SK-N-SH (cell line): ENCODE measurements at regions not wholly inside any gene's neighbourhood (a gene's known extent, or its start where the extent isn't known, plus 50 kb on each side); places are given as distances from the start of the nearest gene placed in this dataset.
A peak's percentile ranks its signal among the peaks of the same experiment; 100 is the strongest.

Experiments
- CTCF ChIA-PET: fragments of 300-600, 350-600 bp; formaldehyde crosslinking; extraction: SDS; loops from one replicate; lab custom pipeline; 2021; lab: Yijun Ruan, JAX
- POLR2A ChIA-PET: fragments of 350-600 bp; sonication (Branson Sonifier 250); formaldehyde crosslinking; extraction: SDS; loops from one replicate; lab custom pipeline; 2020; ENCODE audit warnings: antibody characterized with exemption, inconsistent platforms; lab: Yijun Ruan, JAX
- DNase-seq: peaks from one replicate; pipeline ENCODE4 v3.0.0; 2012
- H2AFZ ChIP-seq: fragments of 200-600 bp; sonication (generic); 2 replicates; pipeline ENCODE4 v1.8.1; 2016; ENCODE audit warnings: antibody characterized with exemption, mild to moderate bottlenecking, low read depth
- H3F3A ChIP-seq: fragments of 200-600 bp; sonication (generic); replicated peaks from 2 replicates; pipeline ENCODE3; 2016; ENCODE audit warnings: antibody characterized with exemption, mild to moderate bottlenecking; ENCODE audit not compliant: insufficient read depth
- H3K27ac ChIP-seq, 2 experiments: fragments of 200-500 bp in 1 of 2; fragments of 200-600 bp in 1 of 2; sonication (Bioruptor generic) in 1 of 2; sonication (generic), shearing (Covaris generic) in 1 of 2; 2 replicates each; pipeline versions ENCODE4 v1.5.1 to v1.6.1; 2014 to 2016; ENCODE audit warnings: low read depth in 2 of 2, inconsistent platforms in 1 of 2, low read length in 1 of 2, mild to moderate bottlenecking in 1 of 2, mixed read lengths in 1 of 2
- H3K27me3 ChIP-seq: fragments of 200-600 bp; sonication (generic), shearing (Covaris generic); 2 replicates; pipeline ENCODE4 v1.6.1; 2016; ENCODE audit warnings: mixed run types; ENCODE audit not compliant: insufficient read depth
- H3K36me3 ChIP-seq, 2 experiments: fragments of 200-500 bp in 1 of 2; fragments of 200-600 bp in 1 of 2; sonication (Bioruptor generic) in 1 of 2; sonication (generic) in 1 of 2; replicated peaks in 1 of 2; 2 replicates each; pipeline versions ENCODE3 to v1.5.1; 2014 to 2016; ENCODE audit warnings: low read length in 1 of 2, mild to moderate bottlenecking in 1 of 2; ENCODE audit not compliant: insufficient read depth in 2 of 2, control insufficient read depth in 1 of 2
- H3K4me1 ChIP-seq, 2 experiments: fragments of 200-500 bp in 1 of 2; fragments of 200-600 bp in 1 of 2; sonication (Bioruptor generic) in 1 of 2; sonication (generic), shearing (Covaris generic) in 1 of 2; 2 replicates each; pipeline versions ENCODE4 v1.5.1 to v1.6.1; 2014 to 2016; ENCODE audit warnings: low read depth in 1 of 2, low read length in 1 of 2, mixed run types in 1 of 2; ENCODE audit not compliant: insufficient read depth in 2 of 2, control insufficient read depth in 1 of 2
- H3K4me2 ChIP-seq: fragments of 200-600 bp; sonication (generic), shearing (Covaris generic); 2 replicates; pipeline ENCODE4 v1.6.1; 2017; ENCODE audit warnings: mixed run types
- H3K4me3 ChIP-seq, 2 experiments: fragments of 200-500 bp in 1 of 2; fragments of 200-600 bp in 1 of 2; sonication (Bioruptor generic) in 1 of 2; sonication (generic), shearing (Covaris generic) in 1 of 2; 2 replicates each; pipeline versions ENCODE4 v1.5.1 to v1.8.1; 2014 to 2016; ENCODE audit warnings: low read depth in 2 of 2, inconsistent platforms in 1 of 2, low read length in 1 of 2, mild to moderate bottlenecking in 1 of 2, mixed read lengths in 1 of 2, moderate library complexity in 1 of 2
- H3K79me2 ChIP-seq: fragments of 200-600 bp; sonication (generic); 2 replicates; pipeline ENCODE4 v1.8.1; 2017; ENCODE audit warnings: mild to moderate bottlenecking; ENCODE audit not compliant: insufficient read depth
- H3K9ac ChIP-seq: fragments of 200-600 bp; sonication (generic); 2 replicates; pipeline ENCODE4 v1.6.1; 2017; ENCODE audit warnings: mixed run types
- H3K9me2 ChIP-seq: fragments of 200-600 bp; sonication (generic); 2 replicates; pipeline ENCODE4 v1.6.1; 2017; ENCODE audit warnings: mixed run types
- H3K9me3 ChIP-seq: fragments of 200-600 bp; sonication (generic); 2 replicates; pipeline ENCODE4 v1.6.1; 2017; ENCODE audit warnings: mixed run types, mild to moderate bottlenecking, moderate library complexity
- H4K20me1 ChIP-seq: fragments of 200-600 bp; sonication (generic); 2 replicates; pipeline ENCODE4 v1.6.1; 2017; ENCODE audit warnings: mild to moderate bottlenecking, mixed run types; ENCODE audit not compliant: insufficient read depth
- CTCF ChIP-seq: fragments of 200-600 bp; sonication (generic); IDR thresholded peaks from 2 replicates; pipeline ENCODE4 v1.6.1; 2017; ENCODE audit warnings: antibody characterized with exemption, mild to moderate bottlenecking, moderate library complexity
- ELF1 ChIP-seq: IDR thresholded peaks from 2 replicates; pipeline ENCODE4 v1.4.0; 2012
- FOXJ3 ChIP-seq: sonication (generic); formaldehyde crosslinking; IDR thresholded peaks from 2 replicates; pipeline ENCODE4 v1.5.1; 2020; ENCODE audit warnings: mild to moderate bottlenecking, missing genetic modification reagents
- FOXM1 ChIP-seq: IDR thresholded peaks from 2 replicates; pipeline ENCODE4 v1.4.0; 2012; ENCODE audit warnings: low read depth, mild to moderate bottlenecking
- IRF3 ChIP-seq: fragments of 150-350 bp; IDR thresholded peaks from 2 replicates; pipeline ENCODE4 v1.6.1; 2016; ENCODE audit warnings: mild to moderate bottlenecking, low read depth, low read length
- JUND ChIP-seq: IDR thresholded peaks from 2 replicates; pipeline ENCODE4 v1.4.0; 2012
- MAX ChIP-seq: IDR thresholded peaks from 2 replicates; pipeline ENCODE4 v1.4.0; 2012; ENCODE audit warnings: low read depth
- MXI1 ChIP-seq: IDR thresholded peaks from 2 replicates; pipeline ENCODE4 v1.6.1; 2012; ENCODE audit warnings: mild to moderate bottlenecking, low read depth, low read length, improper control_type of control experiment
- NRF1 ChIP-seq: IDR thresholded peaks from 2 replicates; pipeline ENCODE4 v1.6.1; 2012; ENCODE audit warnings: low read depth, mild to moderate bottlenecking, low read length
- PBX3 ChIP-seq: IDR thresholded peaks from 2 replicates; pipeline ENCODE4; 2012
- RAD21 ChIP-seq: IDR thresholded peaks from 2 replicates; pipeline ENCODE4 v1.6.1; 2012; ENCODE audit warnings: mild to moderate bottlenecking, low read length
- RCOR1 ChIP-seq: fragments of 150-350 bp; IDR thresholded peaks from 2 replicates; pipeline ENCODE4 v1.6.1; 2017; ENCODE audit warnings: antibody characterized with exemption, low read length
- REST ChIP-seq: IDR thresholded peaks from 2 replicates; pipeline ENCODE4 v1.6.1; 2012; ENCODE audit warnings: mild to moderate bottlenecking, low read depth, low read length, moderate library complexity
- RFX5 ChIP-seq: IDR thresholded peaks from 2 replicates; pipeline ENCODE4 v1.6.1; 2012; ENCODE audit warnings: mild to moderate bottlenecking, improper control_type of control experiment, low read length
- RXRA ChIP-seq: IDR thresholded peaks from 2 replicates; pipeline ENCODE4 v1.4.0; 2012; ENCODE audit warnings: low read depth, mild to moderate bottlenecking, borderline replicate concordance
- TAF1 ChIP-seq: IDR thresholded peaks from 2 replicates; pipeline ENCODE4 v1.6.1; 2012; ENCODE audit warnings: low read depth, mild to moderate bottlenecking, low read length, moderate library complexity, borderline replicate concordance
- TCF12 ChIP-seq: IDR thresholded peaks from 2 replicates; pipeline ENCODE4 v1.4.0; 2012
- USF1 ChIP-seq: IDR thresholded peaks from 2 replicates; pipeline ENCODE4 v1.4.0; 2012; ENCODE audit warnings: low read depth, borderline replicate concordance
- ZBTB33 ChIP-seq: IDR thresholded peaks from 2 replicates; pipeline ENCODE4 v1.4.0; 2012; ENCODE audit warnings: low read depth, borderline replicate concordance
- WGBS: methylation state at CpG from one replicate; pipeline ENCODE4 v1.1.6; 2017; ENCODE audit warnings: low lambda C conversion rate; 5-methylcytosine and 5-hydroxymethylcytosine counted together

GRCh38 chr2:13021470-13021957 is 304.8 kb downstream of the TRIB2 start (continued):
- no peak for TF ChIP-seq CTCF
- TF ChIP-seq JUND: no peak; the same call in 1 of the 2 replicates
- no peak for TF ChIP-seq FOXM1
- no peak for TF ChIP-seq NRF1
- TF ChIP-seq MAX: no peak
- TF ChIP-seq ELF1: no peak
- 0 out of 2 replicates have a peak, but pooled peaks have one; percentile 3 for TF ChIP-seq RAD21
- no peak for TF ChIP-seq PBX3
- peak; percentile 65; the same call in 1 of the 2 replicates for TF ChIP-seq FOXJ3 (CRISPR knock-in tag)

GRCh38 chr2:13030606-13031005 is 313.9 kb downstream of the TRIB2 start:
- no peaks in the 10 kb centered on the region for H3K79me2 ChIP-seq
- TF ChIP-seq ZBTB33 (no peak), TAF1 (no peak), USF1 (no peak), FOXJ3 (CRISPR knock-in tag) (no peak), IRF3 (no peak), RXRA (no peak), RFX5 (no peak), FOXM1 (no peak), REST (no peak), MXI1 (no peak), RAD21 (no peak), TCF12 (no peak), RCOR1 (no peak)
- 64% methylated on average over 2 of the region's 2 CpGs for WGBS
- H3K27ac ChIP-seq: no peak overlapping the region
- H3K27me3 ChIP-seq: no peaks in the 10 kb centered on the region
- no peaks in the 10 kb centered on the region for H3F3A ChIP-seq
- no peak overlapping the region for H3K4me3 ChIP-seq
- no peak overlapping the region for H3K9ac ChIP-seq
- H3K4me1 ChIP-seq: no peaks in the 10 kb centered on the region; a peak in 1 of 4 replicates
- H2AFZ ChIP-seq: no peak overlapping the region
- H3K9me2 ChIP-seq: no peaks in the 10 kb centered on the region
- ChIA-PET CTCF (interaction anchor here (0.7 kb wide), 2 partner anchors 121 to 1125 kb away, joined by 3 to 4 read pairs; no protein-coding TSS in a partner anchor), POLR2A (no interaction called here)
- no peaks in the 10 kb centered on the region for H4K20me1 ChIP-seq
- no peak overlapping the region for H3K4me2 ChIP-seq
- no peaks in the 10 kb centered on the region for H3K36me3 ChIP-seq
- DNase-seq: no peak
- H3K9me3 ChIP-seq: no peaks in the 10 kb centered on the region
